Endothelial cell of umbilical vein (primary cell): ENCODE measurements at regions not wholly inside any gene's neighbourhood (a gene's known extent, or its start where the extent isn't known, plus 50 kb on each side); places are given as distances from the start of the nearest gene placed in this dataset.

ENCODE experiments used
- BruUV-seq: library from RNA; stranded (reverse); fragments of 400-500 nt; replicated peaks from 2 replicates; lab custom pipeline; 2021; lab: Mats Ljungman, UMichigan
- CTCF ChIA-PET: fragments of 300-600, 350-600 bp; sonication (Branson Sonifier 250); formaldehyde crosslinking; loops from one replicate; lab custom pipeline; 2021; ENCODE audit warnings: antibody characterized with exemption, inconsistent platforms; lab: Charles Lee
- POLR2A ChIA-PET: fragments of 300-600, 350-600 bp; sonication (Branson Sonifier 250); formaldehyde crosslinking; loops from one replicate; lab custom pipeline; 2021; ENCODE audit warnings: antibody characterized with exemption, inconsistent platforms; lab: Charles Lee
- DNase-seq: peaks from one replicate; pipeline ENCODE4 v3.0.0-alpha.2; 2011; ENCODE audit warnings: low read depth, low spot score
- FAIRE-seq: peaks from 2 replicates; lab custom pipeline; 2011; peaks lifted over from hg19 to GRCh38; lab: Jason Lieb, UNC
- H2AFZ ChIP-seq: 2 replicates; pipeline ENCODE4 v1.6.0; 2012; ENCODE audit warnings: low read depth, low read length, control low read depth, inconsistent platforms
- H3K27ac ChIP-seq: 2 replicates; pipeline ENCODE4 v1.5.1; 2011; ENCODE audit warnings: low read depth, mild to moderate bottlenecking, control low read depth, low read length, moderate library complexity; ENCODE audit not compliant: insufficient read depth
- H3K27me3 ChIP-seq, 2 experiments: 2 replicates each; pipeline versions ENCODE4 v1.6.0 to v1.6.1; 2011; ENCODE audit warnings: low read length in 2 of 2, mixed read lengths in 1 of 2; ENCODE audit not compliant: control insufficient read depth in 2 of 2, insufficient read depth in 2 of 2
- H3K36me3 ChIP-seq, 2 experiments: 2 replicates in 1 of 2; 3 replicates in 1 of 2; pipeline ENCODE4 v1.5.1; 2011; ENCODE audit warnings: low read length in 2 of 2, mild to moderate bottlenecking in 1 of 2, moderate library complexity in 1 of 2; ENCODE audit not compliant: control insufficient read depth in 2 of 2, insufficient read depth in 2 of 2; ENCODE audit errors: extremely low read depth in 1 of 2
- H3K4me1 ChIP-seq: 3 replicates; pipeline ENCODE4 v1.5.1; 2011; ENCODE audit warnings: mild to moderate bottlenecking, low read length; ENCODE audit not compliant: control insufficient read depth, insufficient read depth; ENCODE audit errors: extremely low read depth
- H3K4me2 ChIP-seq: 2 replicates; pipeline ENCODE4 v1.6.1; 2011; ENCODE audit warnings: low read length, control low read depth, mixed read lengths; ENCODE audit not compliant: insufficient read depth
- H3K4me3 ChIP-seq, 3 experiments: fragments of 200-600 bp in 1 of 3; sonication (generic), shearing (Covaris generic) in 1 of 3; replicated peaks in 1 of 3; 2 replicates each; pipeline ENCODE4 v1.5.1; 2011 to 2016; ENCODE audit warnings: control low read depth in 3 of 3, low read length in 3 of 3, mild to moderate bottlenecking in 2 of 3, inconsistent platforms in 1 of 3, low read depth in 1 of 3, moderate library complexity in 1 of 3; ENCODE audit not compliant: insufficient read depth in 1 of 3
- H3K79me2 ChIP-seq: 2 replicates; pipeline ENCODE4 v1.6.0; 2012; ENCODE audit warnings: low read length, inconsistent platforms; ENCODE audit not compliant: control insufficient read depth, insufficient read depth
- H3K9ac ChIP-seq: replicated peaks from 2 replicates; pipeline ENCODE3; 2011; ENCODE audit warnings: low read length, control low read depth; ENCODE audit not compliant: insufficient read depth; ENCODE audit errors: extremely low read depth
- H3K9me1 ChIP-seq: replicated peaks from 3 replicates; pipeline ENCODE4 v1.6.0; 2011; ENCODE audit warnings: mild to moderate bottlenecking, low read length; ENCODE audit not compliant: control insufficient read depth, insufficient read depth; ENCODE audit errors: extremely low read depth
- H3K9me3 ChIP-seq: replicated peaks from 2 replicates; pipeline ENCODE4 v1.5.1; 2012; ENCODE audit warnings: low read length, inconsistent platforms; ENCODE audit not compliant: control insufficient read depth, insufficient read depth
- H4K20me1 ChIP-seq: replicated peaks from 2 replicates; pipeline ENCODE3; 2011; ENCODE audit warnings: mild to moderate bottlenecking, low read length; ENCODE audit not compliant: control insufficient read depth, insufficient read depth; ENCODE audit errors: extremely low read depth
- EZH2 ChIP-seq: IDR thresholded peaks from 2 replicates; pipeline ENCODE4 v1.6.1; 2012; ENCODE audit warnings: borderline replicate concordance, low read depth, mild to moderate bottlenecking, moderate library complexity, low read length, inconsistent platforms; ENCODE audit not compliant: severe bottlenecking
- FOS ChIP-seq: IDR thresholded peaks from 2 replicates; pipeline ENCODE4 v1.6.1; 2011; ENCODE audit warnings: mild to moderate bottlenecking, low read length, moderate library complexity, borderline replicate concordance; ENCODE audit not compliant: insufficient read depth
- GATA2 ChIP-seq: IDR thresholded peaks from 2 replicates; pipeline ENCODE4 v1.7.0; 2011; ENCODE audit warnings: low read depth, mild to moderate bottlenecking, moderate library complexity, mixed read lengths, low read length; ENCODE audit not compliant: insufficient read length, insufficient read depth
- JUN ChIP-seq: IDR thresholded peaks from 2 replicates; pipeline ENCODE4 v1.6.1; 2011; ENCODE audit warnings: borderline replicate concordance, low read depth; ENCODE audit not compliant: insufficient read length, insufficient read depth
- MYC ChIP-seq: IDR thresholded peaks from one replicate; pipeline ENCODE4 v1.6.1; 2011; ENCODE audit warnings: mild to moderate bottlenecking, low read depth, low read length
- POLR2A ChIP-seq: IDR thresholded peaks from 2 replicates; pipeline ENCODE4 v1.6.1; 2012; ENCODE audit warnings: low read depth, mild to moderate bottlenecking, control low read depth, low read length
- POLR2AphosphoS5 ChIP-seq: IDR thresholded peaks from 2 replicates; pipeline ENCODE4 v1.6.1; 2012; ENCODE audit warnings: low read depth, mild to moderate bottlenecking, control low read depth, low read length, moderate library complexity; ENCODE audit not compliant: insufficient read depth
- dilution Hi-C: fragments of 300-500 bp; cut with MboI; formaldehyde crosslinking; loops from one replicate; pipeline ENCODE4 v1.15.0; 2019; ENCODE audit warnings: low sequenced_read_pairs; ENCODE audit not compliant: extremely low pct_ligation_motif_present
- intact Hi-C: fragments of 100-400 bp; cut with micrococcal nuclease; formaldehyde crosslinking; loops from one replicate; pipeline ENCODE4 v1.10.0; 2022
- TF ChIP-seq, protein P1 (sequence below): IDR thresholded peaks from 2 replicates; pipeline ENCODE4 v1.6.1; 2011; ENCODE audit not compliant: insufficient read depth, insufficient read length
- TF ChIP-seq, protein P2 (sequence below), 2 donors: IDR thresholded peaks; 1 replicate in 1 of 2; 2 replicates in 1 of 2; pipeline ENCODE4 v1.5.1; 2011; ENCODE audit warnings: low read length in 2 of 2, mild to moderate bottlenecking in 2 of 2, moderate library complexity in 2 of 2, control low read depth in 1 of 2, inconsistent platforms in 1 of 2, low read depth in 1 of 2; ENCODE audit not compliant: insufficient read depth in 1 of 2; ENCODE audit errors: extremely low read depth in 1 of 2

DNA sequence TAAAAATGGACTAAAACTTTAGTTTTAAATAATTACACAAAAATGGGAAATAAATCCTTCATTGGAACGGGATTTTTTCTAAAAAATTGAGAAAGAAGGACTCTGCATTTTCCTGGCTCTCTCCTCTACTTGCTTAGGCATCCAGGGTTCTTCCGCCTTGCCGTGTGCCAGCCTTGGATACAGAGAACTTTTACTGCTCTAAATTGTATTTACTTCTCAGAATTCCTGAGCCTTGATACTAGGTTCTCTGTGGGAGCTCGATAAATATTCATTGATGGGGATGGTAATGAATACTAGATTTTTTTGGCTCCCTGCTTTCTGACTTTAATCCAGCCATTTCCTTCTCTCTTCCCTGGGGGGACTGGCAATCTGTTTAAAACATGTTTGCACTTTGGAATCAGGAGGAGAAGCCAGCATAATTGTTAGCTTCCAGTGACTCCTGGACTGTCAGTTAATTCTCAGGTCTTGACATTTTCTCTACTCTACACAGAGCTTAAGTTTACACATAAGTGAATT, 746.1 kb upstream of the LRRTM1 start:
- Histone ChIP-seq H4K20me1 (no peaks in the 10 kb centered on the region), H3K9ac (no peak overlapping the region), H3K27me3 (no peaks in the 10 kb centered on the region), H3K9me1 (no peaks in the 10 kb centered on the region), H2AFZ (no peak overlapping the region), H3K27ac (no peak overlapping the region), H3K36me3 (no peaks in the 10 kb centered on the region), H3K4me1 (no peaks in the 10 kb centered on the region), H3K4me3 (no peak overlapping the region), H3K9me3 (no peaks in the 10 kb centered on the region), H3K79me2 (no peaks in the 10 kb centered on the region), H3K4me2 (no peak overlapping the region)
- CTCF ChIA-PET, result no interaction called here
- TF ChIP-seq POLR2A, result no peak
- TF ChIP-seq POLR2AphosphoS5, result no peak
- TF ChIP-seq GATA2, result no peak
- no peak for TF ChIP-seq EZH2
- TF ChIP-seq, protein P1, sequence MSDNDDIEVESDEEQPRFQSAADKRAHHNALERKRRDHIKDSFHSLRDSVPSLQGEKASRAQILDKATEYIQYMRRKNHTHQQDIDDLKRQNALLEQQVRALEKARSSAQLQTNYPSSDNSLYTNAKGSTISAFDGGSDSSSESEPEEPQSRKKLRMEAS, result no peak
- no peak for TF ChIP-seq FOS
- no peak for TF ChIP-seq MYC
- TF ChIP-seq, protein P2, sequence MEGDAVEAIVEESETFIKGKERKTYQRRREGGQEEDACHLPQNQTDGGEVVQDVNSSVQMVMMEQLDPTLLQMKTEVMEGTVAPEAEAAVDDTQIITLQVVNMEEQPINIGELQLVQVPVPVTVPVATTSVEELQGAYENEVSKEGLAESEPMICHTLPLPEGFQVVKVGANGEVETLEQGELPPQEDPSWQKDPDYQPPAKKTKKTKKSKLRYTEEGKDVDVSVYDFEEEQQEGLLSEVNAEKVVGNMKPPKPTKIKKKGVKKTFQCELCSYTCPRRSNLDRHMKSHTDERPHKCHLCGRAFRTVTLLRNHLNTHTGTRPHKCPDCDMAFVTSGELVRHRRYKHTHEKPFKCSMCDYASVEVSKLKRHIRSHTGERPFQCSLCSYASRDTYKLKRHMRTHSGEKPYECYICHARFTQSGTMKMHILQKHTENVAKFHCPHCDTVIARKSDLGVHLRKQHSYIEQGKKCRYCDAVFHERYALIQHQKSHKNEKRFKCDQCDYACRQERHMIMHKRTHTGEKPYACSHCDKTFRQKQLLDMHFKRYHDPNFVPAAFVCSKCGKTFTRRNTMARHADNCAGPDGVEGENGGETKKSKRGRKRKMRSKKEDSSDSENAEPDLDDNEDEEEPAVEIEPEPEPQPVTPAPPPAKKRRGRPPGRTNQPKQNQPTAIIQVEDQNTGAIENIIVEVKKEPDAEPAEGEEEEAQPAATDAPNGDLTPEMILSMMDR (IDR thresholded peaks at IDR 0.05; ENCODE audit: extremely low read depth in 1 of 2, insufficient read depth in 1 of 2, low read depth in 1 of 2, low read length in 2 of 2), result no peak
- no peak for TF ChIP-seq JUN
- FAIRE-seq (no peak), DNase-seq (no peak)
- POLR2A ChIA-PET, result no interaction called here
- dilution Hi-C loops (no loop called here), intact Hi-C loops (no loop called here)
- BruUV-seq, result no TSS peak
